ENCODE measurements at regions not wholly inside any gene's neighbourhood (a gene's known extent, or its start where the extent isn't known, plus 50 kb on each side); places are given as distances from the start of the nearest gene placed in this dataset.

- TF ChIP-seq POLR2AphosphoS5 (IDR thresholded peaks at IDR 0.05): no peak
- no peak for TF ChIP-seq CTCF (IDR thresholded peaks at IDR 0.05)
- no peak for TF ChIP-seq POLR2A (IDR thresholded peaks at IDR 0.05)
Measured at GRCh38 chr16:62149631-62150030, 113.4 kb upstream of the CDH8 start.

Measured in prostate gland (tissue), 2 donors.